ENCODE measurements at regions not wholly inside any gene's neighbourhood (a gene's known extent, or its start where the extent isn't known, plus 50 kb on each side); places are given as distances from the start of the nearest gene placed in this dataset.
A peak's percentile ranks its signal among the peaks of the same experiment; 100 is the strongest.

GRCh38 chr3:30349507-30349906 lies 256.9 kb upstream of the TGFBR2 start:
- DNase-seq (ENCODE audit: low read depth): peak; percentile 25
- TF ChIP-seq CTCF (IDR thresholded peaks at IDR 0.05; ENCODE audit: low read length, missing control alignments): no peak
- no peak overlapping the region for H3K4me3 ChIP-seq (replicated peaks; ENCODE audit: low read depth, low read length)

GRCh38 chr3:30350011-30350410 lies 256.4 kb upstream of the TGFBR2 start:
- no peak for TF ChIP-seq CTCF (IDR thresholded peaks at IDR 0.05; ENCODE audit: low read length, missing control alignments)
- H3K4me3 ChIP-seq (replicated peaks; ENCODE audit: low read depth, low read length): no peak overlapping the region
- DNase-seq (ENCODE audit: low read depth): no peak

GRCh38 chr3:30350901-30351300 lies 255.5 kb upstream of the TGFBR2 start:
- DNase-seq (ENCODE audit: low read depth): no peak
- TF ChIP-seq CTCF (IDR thresholded peaks at IDR 0.05; ENCODE audit: low read length, missing control alignments): no peak
- H3K4me3 ChIP-seq (replicated peaks; ENCODE audit: low read depth, low read length): no peak overlapping the region

GRCh38 chr3:30352410-30353318 lies 253.7 kb upstream of the TGFBR2 start:
- no peak for DNase-seq (ENCODE audit: low read depth)
- H3K4me3 ChIP-seq (replicated peaks; ENCODE audit: low read depth, low read length): no peak overlapping the region
- TF ChIP-seq CTCF (IDR thresholded peaks at IDR 0.05; ENCODE audit: low read length, missing control alignments): no peak

- no peak overlapping the region for H3K4me3 ChIP-seq (replicated peaks; ENCODE audit: low read depth, low read length)
- no peak for TF ChIP-seq CTCF (IDR thresholded peaks at IDR 0.05; ENCODE audit: low read length, missing control alignments)
- DNase-seq (ENCODE audit: low read depth): no peak
Observed at GRCh38 chr3:30353711-30354467, 252.5 kb upstream of the TGFBR2 start.

GRCh38 chr3:30354513-30354912 lies 251.9 kb upstream of the TGFBR2 start:
- DNase-seq (ENCODE audit: low read depth): no peak
- no peak for TF ChIP-seq CTCF (IDR thresholded peaks at IDR 0.05; ENCODE audit: low read length, missing control alignments)

More at GRCh38 chr3:30354513-30354912, 251.9 kb upstream of the TGFBR2 start:
- no peak overlapping the region for H3K4me3 ChIP-seq (replicated peaks; ENCODE audit: low read depth, low read length)
